SU-DHL-6 (cell line): ENCODE measurements at regions not wholly inside any gene's neighbourhood (a gene's known extent, or its start where the extent isn't known, plus 50 kb on each side); places are given as distances from the start of the nearest gene placed in this dataset.

Experiments used
- EZH2phosphoT487 ChIP-seq: fragments of 200-600 bp; sonication (generic), shearing (Covaris generic); conservative IDR thresholded peaks from 2 replicates; pipeline ENCODE4 v1.6.1; 2018; ENCODE audit warnings: mild to moderate bottlenecking, antibody characterized with exemption, low read length, moderate library complexity, mixed read lengths
- TF ChIP-seq, protein P1 (sequence below): fragments of 200-600 bp; sonication (generic); IDR thresholded peaks from one replicate; pipeline ENCODE4 v1.5.1; 2017; ENCODE audit warnings: antibody characterized with exemption, mild to moderate bottlenecking, low read length, moderate library complexity; ENCODE audit not compliant: insufficient read depth, poor library complexity, severe bottlenecking

DNA sequence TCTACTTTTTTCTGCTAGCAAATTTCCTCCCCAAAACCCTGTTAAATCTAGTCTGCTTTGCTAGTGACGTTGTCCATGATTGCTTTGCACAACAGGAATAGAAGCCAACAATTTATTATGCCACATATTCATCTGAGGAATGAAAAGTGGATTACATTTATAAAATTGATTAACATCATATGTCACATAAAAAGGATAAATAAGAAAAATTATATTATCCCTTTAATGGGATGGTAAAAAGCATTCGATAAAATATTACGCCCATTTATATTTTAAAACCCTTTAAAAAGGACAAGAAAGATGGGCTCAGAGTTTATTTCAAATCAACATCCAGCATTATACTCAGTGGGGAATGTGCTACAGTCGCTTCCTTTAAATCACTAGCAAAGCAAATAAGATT is 991.7 kb downstream of the DIAPH3 start:
- TF ChIP-seq, protein P1, sequence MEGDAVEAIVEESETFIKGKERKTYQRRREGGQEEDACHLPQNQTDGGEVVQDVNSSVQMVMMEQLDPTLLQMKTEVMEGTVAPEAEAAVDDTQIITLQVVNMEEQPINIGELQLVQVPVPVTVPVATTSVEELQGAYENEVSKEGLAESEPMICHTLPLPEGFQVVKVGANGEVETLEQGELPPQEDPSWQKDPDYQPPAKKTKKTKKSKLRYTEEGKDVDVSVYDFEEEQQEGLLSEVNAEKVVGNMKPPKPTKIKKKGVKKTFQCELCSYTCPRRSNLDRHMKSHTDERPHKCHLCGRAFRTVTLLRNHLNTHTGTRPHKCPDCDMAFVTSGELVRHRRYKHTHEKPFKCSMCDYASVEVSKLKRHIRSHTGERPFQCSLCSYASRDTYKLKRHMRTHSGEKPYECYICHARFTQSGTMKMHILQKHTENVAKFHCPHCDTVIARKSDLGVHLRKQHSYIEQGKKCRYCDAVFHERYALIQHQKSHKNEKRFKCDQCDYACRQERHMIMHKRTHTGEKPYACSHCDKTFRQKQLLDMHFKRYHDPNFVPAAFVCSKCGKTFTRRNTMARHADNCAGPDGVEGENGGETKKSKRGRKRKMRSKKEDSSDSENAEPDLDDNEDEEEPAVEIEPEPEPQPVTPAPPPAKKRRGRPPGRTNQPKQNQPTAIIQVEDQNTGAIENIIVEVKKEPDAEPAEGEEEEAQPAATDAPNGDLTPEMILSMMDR = no peak
- no peak for TF ChIP-seq EZH2phosphoT487
